Renal pelvis (tissue), 1 donor: ENCODE measurements at regions not wholly inside any gene's neighbourhood (a gene's known extent, or its start where the extent isn't known, plus 50 kb on each side); places are given as distances from the start of the nearest gene placed in this dataset.
"Not testable (repeated sequence)": the region's sequence is repeated elsewhere in the genome, so short reads cannot be mapped to it uniquely, and the experiment has no call there.

Source experiments
- DNase-seq: peaks from one replicate; pipeline ENCODE4 v3.0.0-alpha.2; 2013

- DNase-seq = no peak
Measured at GRCh38 chr4:96972920-96973319, 1133.0 kb downstream of the PDHA2 start.

DNA sequence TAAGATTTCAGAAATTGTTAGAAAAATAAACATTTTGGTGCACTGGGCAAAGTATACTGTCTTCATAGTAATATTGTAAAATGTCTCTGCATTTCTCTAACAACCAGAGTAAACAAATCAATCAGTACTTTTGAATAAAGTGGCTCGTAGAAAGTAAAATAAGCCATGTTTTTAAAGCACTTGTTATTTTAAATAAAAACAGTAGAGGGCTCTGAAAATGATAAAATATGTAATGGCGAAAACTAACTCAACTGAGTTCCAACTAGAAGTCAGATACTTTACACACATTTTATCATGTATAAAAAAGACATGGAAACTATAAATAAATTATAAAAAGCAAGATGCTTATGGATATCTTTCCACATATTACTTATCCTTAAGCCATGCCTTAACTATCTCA, 1134.4 kb downstream of the PDHA2 start:
- no peak for DNase-seq

GRCh38 chr4:96983830-96984229, 1143.9 kb downstream of the PDHA2 start:
- DNase-seq = no peak

DNA sequence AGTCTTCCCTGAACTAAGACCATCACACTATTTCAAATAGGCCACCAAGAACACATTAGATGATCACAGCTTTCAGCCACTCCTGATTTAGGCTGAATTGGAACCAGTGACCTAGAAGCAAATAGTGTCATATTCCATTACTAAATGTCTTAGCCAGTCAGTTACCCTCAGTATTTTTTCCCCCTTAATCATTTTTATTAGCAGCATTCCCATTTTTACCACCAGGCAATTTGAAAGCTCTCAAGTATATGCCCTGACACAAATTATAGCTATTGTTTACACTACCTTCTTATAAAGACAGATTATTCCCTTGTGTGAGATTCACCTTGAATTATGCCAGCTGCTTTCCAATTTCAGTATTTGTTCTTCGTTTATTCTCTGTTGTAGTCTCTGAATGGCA, 1146.9 kb downstream of the PDHA2 start:
- DNase-seq = no peak

DNA sequence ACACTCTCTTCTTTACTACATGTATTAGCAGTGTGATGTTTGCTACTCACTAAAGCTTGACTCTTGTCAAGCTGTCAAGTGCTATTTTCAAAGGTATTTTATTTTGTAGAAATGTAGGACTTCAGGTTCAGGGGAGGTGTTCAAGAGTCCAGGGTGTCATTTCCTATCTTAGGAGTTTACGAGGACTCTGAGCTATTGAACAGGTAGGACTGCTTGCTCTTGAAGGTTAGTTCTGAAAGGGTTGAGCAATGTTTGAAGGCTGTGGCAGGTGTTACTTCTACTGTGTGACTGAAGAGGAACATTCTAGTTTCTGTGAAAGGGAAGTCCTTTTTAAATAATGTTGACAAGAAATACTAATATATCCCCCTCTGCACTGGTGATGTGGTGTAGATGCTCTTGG, 1151.2 kb downstream of the PDHA2 start:
- no peak for DNase-seq

DNA sequence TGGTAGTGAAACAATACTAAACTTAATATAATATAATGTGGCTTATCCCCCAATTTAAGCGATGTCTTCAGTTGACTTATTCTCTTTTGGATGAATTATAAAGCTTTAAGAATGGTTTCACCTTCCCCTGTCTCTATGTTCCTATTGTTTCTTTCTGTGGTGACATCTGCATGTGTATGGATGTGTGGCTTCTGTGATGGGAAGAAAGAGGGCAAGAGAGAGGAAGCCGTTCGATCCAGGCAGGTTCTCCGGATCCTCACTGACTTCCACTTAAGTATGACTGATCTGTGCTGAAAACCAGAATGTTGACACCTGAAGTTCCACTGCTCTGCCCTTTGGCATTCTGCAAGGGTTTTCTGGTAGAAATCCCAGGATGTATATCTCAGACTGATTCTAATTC, 1150.8 kb downstream of the STPG2 start:
- DNase-seq = no peak

GRCh38 chr4:96993560-96993959, 1149.7 kb downstream of the STPG2 start:
- DNase-seq = no peak

GRCh38 chr4:97003715-97004114, 1139.6 kb downstream of the STPG2 start:
- no peak for DNase-seq

- no peak for DNase-seq
Measured at GRCh38 chr4:97013309-97013708, 1130.0 kb downstream of the STPG2 start.

GRCh38 chr4:97013711-97014110, 1129.6 kb downstream of the STPG2 start:
- DNase-seq = peak; percentile 53

- DNase-seq = no peak
Measured at GRCh38 chr4:97015301-97015700, 1128.0 kb downstream of the STPG2 start.

GRCh38 chr4:97016186-97016907, 1126.9 kb downstream of the STPG2 start:
- DNase-seq = no peak

DNA sequence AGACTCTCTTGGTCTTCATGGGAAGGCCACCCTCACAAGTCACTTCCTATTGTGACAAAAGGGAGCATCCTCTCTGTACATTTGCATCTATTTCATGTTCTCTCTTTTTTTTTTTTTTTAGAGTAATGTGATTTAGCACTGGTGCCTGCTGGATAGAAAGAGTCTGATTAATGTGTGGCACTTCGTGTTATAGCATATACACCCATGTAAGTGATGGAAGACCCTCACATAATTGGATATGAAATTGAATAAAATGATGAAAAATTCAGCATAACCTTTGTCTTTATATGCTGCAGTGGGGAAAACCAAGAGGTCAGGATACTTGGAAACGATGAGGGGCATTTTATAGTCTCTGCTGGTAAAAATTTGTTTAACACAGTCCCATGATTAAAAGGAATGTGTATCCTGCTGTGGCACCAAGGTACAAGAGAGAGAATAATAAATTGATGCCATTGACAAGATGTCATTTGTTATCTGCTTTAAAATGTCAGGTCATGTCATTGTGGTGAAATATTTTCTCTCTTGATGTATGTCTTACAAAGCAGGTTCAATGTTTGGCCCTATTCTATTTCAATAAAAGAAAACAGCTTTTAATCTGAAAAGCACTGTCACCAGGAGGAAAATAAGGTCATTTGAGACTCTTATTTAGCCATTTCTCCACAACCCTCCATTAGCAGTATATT, 1115.4 kb downstream of the STPG2 start:
- DNase-seq = no peak

- no peak for DNase-seq
Measured at GRCh38 chr4:97028785-97029184, 1114.5 kb downstream of the STPG2 start.

- peak; percentile 69 for DNase-seq
Measured at GRCh38 chr4:97037411-97038145, 1105.7 kb downstream of the STPG2 start.

GRCh38 chr4:97038146-97038516, 1105.1 kb downstream of the STPG2 start:
- DNase-seq = no peak

DNA sequence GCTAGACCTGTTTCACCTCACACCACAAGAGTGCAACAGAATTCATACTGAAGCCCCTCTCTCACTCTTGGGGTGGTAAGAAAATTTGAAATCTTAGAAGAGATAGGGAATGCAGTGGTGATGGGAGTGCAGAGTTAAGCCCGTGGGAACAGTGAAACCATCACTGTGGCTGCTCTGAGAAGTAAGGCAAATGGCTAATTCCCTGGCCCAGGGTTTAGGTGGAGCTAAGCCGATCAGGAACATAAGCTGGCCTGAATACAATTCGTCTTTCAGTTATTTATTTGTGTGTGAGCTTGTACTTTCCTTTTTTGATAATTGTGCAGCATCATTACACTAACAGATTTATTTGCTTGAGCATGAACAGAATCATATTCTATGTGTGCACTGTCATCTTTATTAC, 1070.6 kb downstream of the STPG2 start:
- no peak for DNase-seq

- no peak for DNase-seq
Measured at GRCh38 chr4:97073194-97073593, 1070.1 kb downstream of the STPG2 start.

GRCh38 chr4:97074531-97074930, 1068.7 kb downstream of the STPG2 start:
- no peak for DNase-seq

GRCh38 chr4:97081951-97082350, 1061.3 kb downstream of the STPG2 start:
- DNase-seq = no peak

- DNase-seq = not testable (repeated sequence)
Measured at GRCh38 chr4:97097036-97097435, 1046.2 kb downstream of the STPG2 start.

- not testable (repeated sequence) for DNase-seq
Measured at GRCh38 chr4:97101171-97101570, 1042.1 kb downstream of the STPG2 start.

DNA sequence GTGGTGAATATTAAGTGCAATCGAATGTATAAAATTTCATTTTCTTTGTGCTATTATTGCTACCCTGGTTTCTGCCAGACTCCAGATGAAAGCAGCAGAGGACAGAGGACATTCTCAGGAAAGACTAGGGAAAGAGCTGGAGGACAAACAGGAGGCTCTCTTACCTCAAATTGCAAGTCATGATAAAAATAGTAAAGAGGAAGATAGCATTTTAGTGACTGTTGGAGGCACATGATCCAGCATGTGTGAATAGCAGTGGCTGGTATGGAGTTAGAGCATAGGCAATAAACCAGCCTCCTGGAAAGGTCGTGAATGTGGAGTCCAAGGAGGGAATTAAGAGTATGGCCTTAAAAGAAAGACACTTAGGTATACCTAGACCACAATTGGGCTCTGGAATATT, 1040.0 kb downstream of the STPG2 start:
- DNase-seq = no peak
